ENCODE measurements at regions not wholly inside any gene's neighbourhood (a gene's known extent, or its start where the extent isn't known, plus 50 kb on each side); places are given as distances from the start of the nearest gene placed in this dataset.

GRCh38 chr4:10239982-10240654 is 123.5 kb upstream of the WDR1 start:
- no peaks in the 10 kb centered on the region for H3K9me3 Mint-ChIP-seq (ENCODE audit: unreplicated experiment)
- TF ChIP-seq CTCF (IDR thresholded peaks at IDR 0.05) = no peak
- H3K27ac Mint-ChIP-seq (ENCODE audit: unreplicated experiment) = no peak overlapping the region
- H3K36me3 Mint-ChIP-seq (ENCODE audit: unreplicated experiment) = no peaks in the 10 kb centered on the region
- no peaks in the 10 kb centered on the region for H3K4me1 Mint-ChIP-seq (ENCODE audit: unreplicated experiment)
- DNase-seq (ENCODE audit: extremely low spot score, unreplicated experiment) = no peak
- H3K4me3 Mint-ChIP-seq (ENCODE audit: unreplicated experiment) = no peak overlapping the region
- peaks cover 12% of the 10 kb centered on the region for H3K27me3 Mint-ChIP-seq (ENCODE audit: unreplicated experiment)

- H3K27ac Mint-ChIP-seq (ENCODE audit: unreplicated experiment) = no peak overlapping the region
- peaks cover 11% of the 10 kb centered on the region for H3K27me3 Mint-ChIP-seq (ENCODE audit: unreplicated experiment)
- no peak overlapping the region for H3K4me3 Mint-ChIP-seq (ENCODE audit: unreplicated experiment)
- H3K9me3 Mint-ChIP-seq (ENCODE audit: unreplicated experiment) = no peaks in the 10 kb centered on the region
- no peaks in the 10 kb centered on the region for H3K36me3 Mint-ChIP-seq (ENCODE audit: unreplicated experiment)
- no peak for DNase-seq (ENCODE audit: extremely low spot score, unreplicated experiment)
- no peak for TF ChIP-seq CTCF (IDR thresholded peaks at IDR 0.05)
- no peaks in the 10 kb centered on the region for H3K4me1 Mint-ChIP-seq (ENCODE audit: unreplicated experiment)
Measured at GRCh38 chr4:10237131-10237530, 120.5 kb upstream of the WDR1 start.

- peaks cover 3% of the 10 kb centered on the region for H3K27me3 Mint-ChIP-seq (ENCODE audit: unreplicated experiment)
- no peak for DNase-seq (ENCODE audit: extremely low spot score, unreplicated experiment)
- H3K27ac Mint-ChIP-seq (ENCODE audit: unreplicated experiment) = no peak overlapping the region
- no peak overlapping the region for H3K4me3 Mint-ChIP-seq (ENCODE audit: unreplicated experiment)
- no peaks in the 10 kb centered on the region for H3K4me1 Mint-ChIP-seq (ENCODE audit: unreplicated experiment)
- no peaks in the 10 kb centered on the region for H3K36me3 Mint-ChIP-seq (ENCODE audit: unreplicated experiment)
- TF ChIP-seq CTCF (IDR thresholded peaks at IDR 0.05) = no peak
- peaks cover 3% of the 10 kb centered on the region for H3K9me3 Mint-ChIP-seq (ENCODE audit: unreplicated experiment)
Measured at GRCh38 chr4:10232114-10232513, 115.5 kb upstream of the WDR1 start.

- peaks cover 3% of the 10 kb centered on the region for H3K9me3 Mint-ChIP-seq (ENCODE audit: unreplicated experiment)
- H3K4me3 Mint-ChIP-seq (ENCODE audit: unreplicated experiment) = no peak overlapping the region
- H3K36me3 Mint-ChIP-seq (ENCODE audit: unreplicated experiment) = no peaks in the 10 kb centered on the region
- DNase-seq (ENCODE audit: extremely low spot score, unreplicated experiment) = no peak
- H3K4me1 Mint-ChIP-seq (ENCODE audit: unreplicated experiment) = no peaks in the 10 kb centered on the region
- no peaks in the 10 kb centered on the region for H3K27me3 Mint-ChIP-seq (ENCODE audit: unreplicated experiment)
- TF ChIP-seq CTCF (IDR thresholded peaks at IDR 0.05) = no peak
- no peak overlapping the region for H3K27ac Mint-ChIP-seq (ENCODE audit: unreplicated experiment)
Measured at GRCh38 chr4:10226756-10227155, 110.2 kb upstream of the WDR1 start.

- no peak for DNase-seq (ENCODE audit: extremely low spot score, unreplicated experiment)
- Mint-ChIP-seq H3K4me3 (ENCODE audit: unreplicated experiment) (no peak overlapping the region), H3K4me1 (ENCODE audit: unreplicated experiment) (no peaks in the 10 kb centered on the region), H3K27ac (ENCODE audit: unreplicated experiment) (no peak overlapping the region), H3K9me3 (ENCODE audit: unreplicated experiment) (no peaks in the 10 kb centered on the region), H3K27me3 (ENCODE audit: unreplicated experiment) (no peaks in the 10 kb centered on the region), H3K36me3 (ENCODE audit: unreplicated experiment) (no peaks in the 10 kb centered on the region)
- no peak for TF ChIP-seq CTCF (IDR thresholded peaks at IDR 0.05)
Measured at GRCh38 chr4:10225096-10225495, 108.5 kb upstream of the WDR1 start.
